GM21526 (cell line): ENCODE measurements at regions not wholly inside any gene's neighbourhood (a gene's known extent, or its start where the extent isn't known, plus 50 kb on each side); places are given as distances from the start of the nearest gene placed in this dataset.
"Not testable (repeated sequence)": the region's sequence is repeated elsewhere in the genome, so short reads cannot be mapped to it uniquely, and the experiment has no call there.

ENCODE experiments used
- ATAC-seq: cut with Tn5 transposase; IDR thresholded peaks from one replicate; pipeline ENCODE4 v1.9.1; 2021; ENCODE audit warnings: moderate library complexity; ENCODE audit not compliant: unreplicated experiment, low FRiP score

DNA sequence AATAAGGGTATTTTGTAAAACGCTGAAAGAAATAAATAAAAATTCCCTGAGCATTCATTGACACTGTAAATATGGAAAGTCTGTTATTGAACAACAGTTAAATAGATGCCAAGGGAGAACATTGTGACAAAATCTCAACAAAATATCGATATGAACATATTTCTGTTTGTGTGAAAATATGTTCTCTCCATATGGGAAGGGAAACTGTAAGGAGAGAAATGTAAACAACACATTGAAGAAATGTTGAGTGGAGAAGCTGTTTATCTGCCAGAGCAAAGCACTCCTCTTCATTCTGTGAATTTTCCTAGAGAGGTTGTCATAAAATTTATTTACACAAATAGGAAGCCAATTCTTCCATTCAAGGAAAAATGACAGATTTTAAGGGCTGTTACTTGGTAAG is 57.1 kb upstream of the EOMES start:
- no peak for ATAC-seq

DNA sequence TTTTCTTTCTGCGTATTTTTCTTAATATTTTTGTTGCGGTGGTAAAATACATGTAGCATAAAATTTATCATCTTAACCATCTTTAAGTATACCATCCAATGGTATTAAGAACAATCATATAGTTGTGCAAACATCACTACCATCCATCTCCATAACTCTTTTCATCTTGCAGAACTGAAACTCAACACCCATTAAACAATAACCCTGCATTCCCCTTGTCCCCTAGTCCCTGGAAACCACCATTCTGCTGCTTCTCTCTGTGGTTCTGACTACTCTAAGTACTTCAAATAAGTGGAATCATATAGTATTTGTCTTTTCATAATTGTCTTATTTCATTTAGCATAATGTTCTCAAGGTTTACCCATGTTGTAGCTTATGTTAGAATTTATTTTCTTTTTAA is 67.3 kb upstream of the EOMES start:
- ATAC-seq: no peak

DNA sequence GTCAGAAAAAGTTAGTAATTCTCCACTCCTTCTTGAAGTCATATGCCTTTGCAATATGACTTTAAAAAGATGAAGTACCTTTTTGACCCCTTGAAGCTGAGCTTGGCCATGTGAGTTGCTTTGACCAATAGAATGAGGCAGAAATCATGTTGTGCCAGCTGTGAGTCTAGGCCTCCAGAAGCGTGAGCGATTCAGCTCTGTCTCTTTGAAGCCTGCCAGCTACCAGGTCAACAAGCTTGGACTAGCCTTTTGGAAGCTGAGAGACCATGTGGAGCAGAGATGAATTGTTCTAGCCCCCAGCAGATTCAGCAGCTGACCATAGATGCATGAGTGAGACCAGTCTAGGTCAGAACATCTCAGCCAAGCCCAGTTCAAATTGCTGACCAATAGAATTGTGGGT is 69.8 kb upstream of the EOMES start:
- ATAC-seq: no peak

DNA sequence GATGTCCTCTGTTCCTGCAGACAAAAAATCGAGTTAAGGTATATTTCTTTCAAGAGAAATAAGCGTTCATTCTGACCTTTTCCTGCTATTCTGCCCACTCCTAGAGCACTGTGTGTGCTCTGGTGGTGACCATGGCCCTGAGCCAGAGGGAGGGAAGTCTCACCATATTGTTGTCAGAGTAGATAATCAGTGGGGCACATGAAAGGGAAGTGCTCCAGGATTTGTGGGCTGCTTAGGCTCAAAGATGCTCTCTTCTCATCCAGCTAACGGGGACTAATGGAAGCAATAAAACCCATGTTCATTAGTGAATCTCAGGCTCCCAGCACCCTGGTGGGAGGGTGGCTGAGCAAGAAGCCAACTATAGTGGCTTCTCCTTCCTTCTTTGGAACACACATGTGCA is 70.7 kb upstream of the EOMES start:
- ATAC-seq: no peak

DNA sequence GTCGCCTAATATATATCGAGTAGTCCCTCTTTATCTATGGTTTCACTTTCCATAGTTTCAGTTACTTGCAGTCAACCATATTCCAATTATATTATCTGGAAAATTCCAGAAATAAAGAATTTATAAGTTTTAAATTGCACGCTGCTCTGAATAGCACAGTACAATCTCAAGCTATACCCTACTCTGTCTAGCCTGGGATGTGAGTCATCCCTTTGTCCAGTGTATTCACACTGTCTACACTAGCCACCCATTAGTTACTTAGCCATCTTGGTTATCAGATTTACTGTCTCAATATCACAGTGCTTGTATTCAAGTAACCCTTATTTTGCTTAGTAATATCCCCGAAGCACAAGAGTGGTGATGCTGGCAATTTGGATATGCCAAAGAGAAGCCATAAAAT is 72.1 kb upstream of the EOMES start:
- ATAC-seq: no peak

DNA sequence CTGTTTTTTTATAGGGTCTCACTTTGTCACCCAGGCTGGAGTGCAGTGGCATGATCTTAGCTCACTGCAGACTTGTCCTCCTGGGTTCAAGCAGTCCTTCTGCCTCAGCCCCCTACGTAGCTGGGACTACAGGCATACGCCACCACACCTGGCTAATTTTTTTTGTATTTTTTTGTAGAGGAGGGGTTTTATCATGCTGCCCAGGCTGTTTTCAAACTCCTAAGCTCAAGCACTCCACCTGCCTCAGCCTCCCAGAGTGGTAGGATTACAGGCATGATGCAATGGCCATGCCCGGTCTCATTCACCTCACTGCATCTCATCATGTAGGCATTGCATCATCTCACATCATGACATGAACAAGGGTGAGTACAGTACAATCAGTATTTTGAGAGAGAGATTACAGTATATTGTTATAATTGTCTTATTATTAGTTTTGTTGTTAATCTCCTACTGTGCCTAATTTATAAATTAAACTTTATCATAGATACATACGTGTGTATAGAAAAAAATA is 74.3 kb upstream of the EOMES start:
- no peak for ATAC-seq

DNA sequence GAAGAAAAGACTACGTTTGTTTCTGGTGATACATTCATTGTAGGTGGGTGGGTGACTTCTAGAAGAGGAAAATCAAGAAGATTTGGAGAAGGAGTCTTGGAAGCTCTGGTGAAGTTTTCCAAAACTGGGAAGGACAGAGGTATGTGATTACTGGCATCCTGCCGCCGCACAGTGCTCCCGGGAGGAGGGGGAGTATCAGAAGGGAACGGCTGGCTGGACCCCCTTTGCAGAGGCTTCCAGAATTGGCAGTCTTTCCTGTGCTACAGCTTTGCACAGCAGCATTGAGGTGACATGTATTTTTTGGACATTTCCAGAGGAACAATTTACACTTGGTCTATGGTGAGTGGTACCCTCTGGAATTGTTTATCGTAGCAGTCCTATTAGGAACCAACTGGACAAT is 75.7 kb upstream of the EOMES start:
- no peak for ATAC-seq

DNA sequence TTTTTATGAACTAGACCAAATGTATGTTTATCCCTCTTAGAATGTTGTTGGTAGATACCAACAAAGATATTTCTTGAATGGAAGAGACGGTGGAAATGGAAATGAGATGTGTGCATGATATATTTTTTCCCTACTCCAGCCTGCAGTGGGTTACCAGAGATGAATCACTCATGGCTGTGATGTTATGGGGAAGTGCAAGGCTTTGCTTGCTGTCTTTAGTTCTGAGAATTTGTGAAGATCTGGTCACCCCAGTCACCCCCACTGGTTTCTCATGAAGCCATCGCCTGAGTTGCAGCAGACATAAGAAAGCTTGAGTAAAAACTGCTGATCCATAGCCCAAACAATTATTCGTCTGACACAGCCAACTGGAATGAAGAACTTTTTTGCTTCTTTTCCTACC is 78.1 kb upstream of the EOMES start:
- no peak for ATAC-seq

DNA sequence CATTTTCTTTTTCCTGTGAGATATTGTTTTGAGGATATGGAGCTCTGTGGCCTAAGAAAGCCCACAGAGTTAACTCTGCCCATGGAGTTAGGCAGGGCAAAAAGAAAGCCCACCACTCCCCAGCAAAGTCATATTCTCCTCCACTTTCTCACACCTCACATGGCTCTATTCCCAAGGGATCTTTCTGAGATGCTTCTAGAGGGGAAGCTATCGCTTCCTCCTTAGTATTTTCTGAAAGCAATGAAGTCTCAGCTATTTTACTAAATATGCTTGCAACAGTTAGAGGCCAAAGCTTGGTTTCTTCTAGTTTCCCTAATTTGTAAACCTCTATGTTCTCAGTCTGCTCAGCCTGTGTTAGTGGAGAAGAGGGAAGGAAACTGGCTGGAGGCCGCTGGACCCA is 80.3 kb upstream of the EOMES start:
- no peak for ATAC-seq

DNA sequence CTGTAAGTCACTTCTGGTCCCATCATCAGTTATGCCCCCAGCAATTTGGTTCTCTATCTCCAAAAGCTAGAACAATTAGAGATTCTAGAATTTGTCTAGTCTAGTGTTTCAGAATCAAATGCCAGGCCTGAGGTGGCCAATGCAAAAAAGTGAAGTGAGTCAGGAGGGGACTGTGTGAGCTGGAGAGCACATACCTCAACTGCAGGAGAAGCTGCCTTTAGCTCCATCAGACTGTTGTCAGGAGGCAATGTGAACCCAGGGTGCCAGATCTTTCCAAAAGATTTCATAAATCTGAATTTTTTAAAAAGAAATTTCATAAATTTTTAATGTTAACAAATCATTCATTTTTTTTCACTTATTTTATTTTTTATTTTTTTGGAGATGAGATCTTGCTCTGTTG is 80.7 kb upstream of the EOMES start:
- ATAC-seq: no peak

DNA sequence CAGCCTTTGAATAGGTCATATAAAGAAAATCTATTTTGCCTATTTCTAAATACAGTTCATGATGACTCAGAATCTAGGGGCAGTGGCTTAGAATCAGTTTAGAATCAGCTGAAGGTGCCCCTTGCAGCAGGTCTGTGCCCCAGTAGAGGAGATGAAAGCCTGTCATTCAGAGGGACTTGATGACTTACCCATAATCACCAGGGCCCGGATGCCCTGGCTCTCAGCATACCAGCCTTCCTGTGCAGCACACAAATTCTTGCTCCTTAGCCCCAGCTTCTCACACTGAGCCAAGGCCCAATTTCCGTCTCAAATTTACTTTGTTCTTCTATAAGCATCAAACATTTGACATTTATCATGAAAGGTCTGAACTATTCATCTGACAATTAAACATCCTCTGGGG is 83.2 kb upstream of the EOMES start:
- ATAC-seq: no peak

DNA sequence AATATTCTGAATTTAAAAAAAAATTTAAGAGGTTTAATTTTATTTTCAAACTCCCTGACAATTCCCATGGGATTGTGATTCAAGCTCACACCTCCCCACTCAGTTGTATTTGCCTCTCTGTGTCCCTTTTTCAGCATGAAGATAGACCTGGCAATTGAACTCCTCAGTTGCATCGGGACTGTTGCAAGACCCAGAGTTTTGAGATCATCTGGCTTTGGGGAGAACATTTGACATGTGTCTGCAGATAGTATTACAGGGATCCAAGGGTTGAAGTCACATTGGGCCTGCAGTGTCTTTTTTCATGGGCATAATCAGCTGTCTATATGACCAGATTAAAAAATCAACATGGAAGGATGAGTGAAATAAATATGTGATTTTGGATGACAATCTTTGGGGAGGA is 91.1 kb upstream of the EOMES start:
- no peak for ATAC-seq

DNA sequence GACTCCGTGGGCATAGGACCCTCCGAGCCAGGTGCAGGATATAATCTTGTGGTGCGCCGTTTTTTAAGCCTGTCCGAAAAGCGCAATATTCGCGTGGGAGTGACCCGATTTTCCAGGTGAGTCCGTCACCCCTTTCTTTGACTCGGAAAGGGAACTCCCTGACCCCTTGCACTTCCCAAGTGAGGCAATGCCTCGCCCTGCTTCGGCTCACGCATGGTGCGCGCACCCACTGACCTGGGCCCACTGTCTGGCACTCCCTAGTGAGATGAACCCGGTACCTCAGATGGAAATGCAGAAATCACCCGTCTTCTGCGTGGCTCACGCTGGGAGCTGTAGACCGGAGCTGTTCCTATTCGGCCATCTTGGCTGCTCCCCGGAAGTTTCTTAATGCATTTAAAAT is 99.5 kb upstream of the EOMES start:
- not testable (repeated sequence) for ATAC-seq

DNA sequence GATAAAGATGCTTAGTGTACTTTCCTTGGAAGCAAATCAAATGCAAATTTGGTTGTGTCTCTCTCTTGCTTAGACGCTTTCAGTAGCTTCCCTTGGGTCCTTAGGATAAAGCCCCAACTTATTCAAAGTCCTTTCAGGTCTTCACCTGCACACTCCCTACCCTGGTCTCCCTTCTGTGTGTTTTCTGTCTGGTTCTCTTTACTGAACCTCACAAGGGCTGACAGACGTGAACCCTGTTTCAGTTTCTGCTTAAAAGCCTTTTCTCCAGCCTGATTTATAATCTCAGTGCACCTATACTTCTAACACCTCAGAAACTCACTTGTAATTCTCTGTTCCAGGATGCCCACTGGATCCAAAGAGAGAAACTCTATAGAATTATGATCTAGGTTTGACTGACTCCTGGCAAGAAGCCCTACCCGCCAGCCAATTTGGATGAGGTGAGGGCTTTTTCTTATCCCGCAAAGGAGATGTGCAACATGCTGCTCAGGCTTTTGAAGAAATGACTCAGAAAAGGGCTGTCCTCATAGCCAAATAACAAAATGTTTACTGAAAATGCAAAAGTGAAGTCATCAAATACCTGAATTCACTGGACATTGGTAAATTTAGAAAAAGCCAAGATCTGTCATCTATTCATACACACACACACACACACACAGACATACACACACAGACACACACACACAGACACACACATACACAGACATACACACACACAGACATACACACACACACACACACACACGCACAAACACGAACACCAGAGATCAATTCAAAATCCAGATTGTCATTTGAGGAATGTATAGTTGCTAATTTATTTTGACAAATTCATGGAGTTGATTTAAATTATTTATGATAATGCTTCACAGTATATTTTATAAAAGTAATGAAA is 102.4 kb upstream of the EOMES start:
- no peak for ATAC-seq

DNA sequence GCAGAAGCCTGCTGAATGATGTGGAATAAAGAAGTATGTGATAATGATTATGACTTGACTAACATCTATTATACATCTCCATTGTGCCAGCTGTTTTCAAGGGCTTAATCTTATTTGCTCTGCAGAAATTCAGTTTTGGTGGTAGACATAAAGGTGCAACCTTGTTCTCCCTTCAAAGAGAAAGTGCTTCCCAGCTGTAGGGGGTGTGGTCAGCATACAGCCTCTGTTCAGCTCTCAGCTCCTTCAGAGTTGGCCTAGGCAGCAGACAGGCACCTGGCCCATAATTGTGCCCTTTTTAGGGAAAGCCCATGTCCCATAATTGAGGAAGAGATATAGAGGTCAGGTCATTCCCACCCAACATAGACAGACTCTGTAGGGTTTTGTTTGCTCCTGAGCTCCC is 104.3 kb upstream of the EOMES start:
- no peak for ATAC-seq

DNA sequence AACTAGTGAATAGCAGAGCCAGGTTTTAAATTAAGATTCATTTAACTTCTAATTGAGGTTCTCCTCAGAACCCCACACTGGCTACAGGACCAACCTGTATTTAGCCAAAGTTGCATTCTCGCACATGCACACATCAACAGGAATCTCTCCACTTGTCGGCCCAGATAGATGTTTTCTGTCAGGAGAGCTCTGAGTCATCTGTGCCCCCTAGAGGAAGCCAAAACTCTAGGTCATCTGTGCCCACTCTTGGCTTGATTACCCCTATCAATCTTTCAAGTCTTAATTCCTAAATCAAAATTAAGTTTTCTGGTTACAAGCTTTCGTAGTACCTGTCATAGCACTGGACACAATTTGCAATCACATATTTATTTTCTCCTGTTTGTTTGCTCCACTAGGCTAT is 104.9 kb upstream of the EOMES start:
- ATAC-seq: no peak

DNA sequence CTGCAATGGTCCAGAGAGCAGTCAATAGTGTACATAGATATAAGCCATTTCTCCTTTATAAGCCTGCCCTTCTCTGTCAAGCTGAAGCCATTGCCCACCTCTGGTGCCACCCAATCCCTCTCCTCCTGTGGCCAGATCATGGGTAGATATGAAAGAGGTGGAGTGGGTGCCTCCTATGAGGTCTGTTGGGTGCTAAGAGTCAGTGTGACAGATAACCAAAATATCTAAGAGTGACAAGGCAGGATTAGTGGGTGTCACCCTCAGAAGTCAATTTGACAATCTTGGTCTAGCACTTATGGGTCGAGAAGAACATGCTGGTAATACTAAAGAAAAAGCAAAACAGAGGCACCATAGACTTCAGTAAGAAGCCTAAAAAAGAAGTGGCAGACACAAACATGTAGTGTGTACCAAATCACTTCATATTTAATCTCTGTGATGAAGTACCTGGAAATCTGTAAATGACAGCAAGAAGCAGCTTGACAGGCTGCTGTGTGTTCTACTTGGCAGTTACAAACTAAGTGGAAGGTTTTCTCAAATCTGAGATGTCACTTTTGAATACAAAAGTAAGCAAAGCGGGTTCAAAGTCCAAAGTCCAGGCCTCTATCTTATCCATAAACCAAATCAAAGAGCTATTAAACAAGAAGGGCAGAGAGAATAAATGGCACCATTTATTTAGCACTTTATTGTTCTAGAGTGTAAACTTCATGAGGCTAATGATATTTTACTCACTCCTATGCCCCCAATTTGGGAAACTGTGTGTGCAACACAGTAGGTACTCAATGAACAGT is 118.9 kb upstream of the EOMES start:
- ATAC-seq: no peak

DNA sequence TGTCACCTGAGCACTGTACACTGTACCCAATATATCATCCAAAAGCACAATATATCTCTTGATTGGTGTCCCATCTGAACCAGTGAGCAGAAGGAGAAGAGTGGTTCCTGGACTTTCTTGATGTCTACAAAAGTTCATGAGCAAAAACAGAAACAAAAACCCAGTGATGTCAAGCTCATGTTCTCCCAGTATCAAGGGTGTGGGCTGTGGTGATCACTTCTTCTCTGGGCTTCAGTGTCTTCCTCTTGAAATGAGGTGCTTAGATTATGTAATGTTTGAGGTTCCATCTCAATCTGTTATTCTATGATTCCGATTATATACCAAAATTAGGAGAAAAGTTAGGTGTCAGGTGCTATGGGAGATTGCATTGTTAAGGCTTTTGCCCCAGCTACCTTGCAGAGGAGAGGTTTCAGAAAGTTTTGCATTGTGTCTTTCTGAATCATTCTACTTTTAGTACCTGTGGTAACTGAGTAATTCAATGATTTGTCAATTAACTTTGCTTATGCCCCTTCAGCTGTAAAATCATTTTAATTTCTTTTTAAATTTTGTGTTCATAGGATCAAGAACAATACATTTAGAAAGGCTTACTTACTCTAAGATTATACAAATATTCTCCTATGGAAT is 122.0 kb upstream of the EOMES start:
- ATAC-seq: no peak

DNA sequence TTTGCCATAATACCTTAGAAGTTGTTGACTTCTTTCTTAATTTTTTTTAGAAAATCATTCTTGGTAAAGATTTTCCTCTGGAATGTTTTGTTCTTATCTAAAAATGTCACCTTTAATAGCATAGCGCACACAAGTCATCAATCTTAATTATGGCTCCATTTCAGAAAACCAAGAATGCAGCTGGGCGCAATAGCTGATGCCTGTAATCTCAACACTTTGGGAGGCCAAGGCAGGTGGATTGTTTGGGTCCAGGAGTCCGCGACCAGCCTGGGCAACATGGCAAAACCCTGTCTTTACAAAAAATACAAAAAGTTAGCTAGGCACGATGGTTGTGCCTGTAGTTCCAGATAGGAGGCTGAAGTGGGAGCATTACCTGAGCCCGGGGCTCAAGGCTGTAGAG is 125.6 kb upstream of the EOMES start:
- no peak for ATAC-seq

DNA sequence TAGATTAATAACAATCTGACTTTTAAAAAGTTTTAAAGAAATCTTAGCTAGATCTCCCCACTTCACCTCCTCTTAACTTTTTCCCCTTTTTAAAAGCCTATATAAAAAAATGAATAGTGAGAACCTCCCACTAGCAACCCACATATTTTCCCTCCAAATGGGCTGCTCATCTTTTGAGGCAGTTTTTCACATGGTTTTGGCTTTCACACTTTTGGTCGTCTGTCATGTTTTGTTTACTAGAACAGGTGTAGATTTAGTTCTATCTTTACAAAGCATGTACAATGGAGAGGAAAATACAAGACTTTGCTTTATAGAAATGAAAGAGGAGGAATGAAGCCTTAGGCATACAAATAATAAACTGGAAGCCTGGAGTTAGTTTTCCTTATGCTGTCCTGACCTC is 126.7 kb upstream of the EOMES start:
- ATAC-seq: no peak

DNA sequence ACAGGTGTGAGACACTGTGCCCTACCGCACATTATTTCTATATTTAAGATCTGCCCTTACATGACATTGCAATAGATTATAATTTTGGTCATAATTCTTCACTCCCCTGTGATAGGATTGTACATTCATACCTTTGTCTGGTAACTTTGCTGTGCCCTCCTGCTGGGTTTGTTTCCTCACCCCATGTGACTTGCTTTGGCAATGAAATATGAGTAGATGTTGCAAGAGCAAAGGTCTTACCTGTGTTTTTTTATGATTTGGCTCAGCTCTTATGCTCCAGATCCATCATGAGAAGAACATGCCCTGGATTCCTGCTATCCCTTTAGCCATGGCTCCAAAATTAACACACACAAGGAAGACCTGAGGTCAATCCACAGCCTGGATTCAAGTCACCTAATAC is 137.7 kb upstream of the EOMES start:
- no peak for ATAC-seq
